HUDEP-2 (cell line): ENCODE measurements at regions not wholly inside any gene's neighbourhood (a gene's known extent, or its start where the extent isn't known, plus 50 kb on each side); places are given as distances from the start of the nearest gene placed in this dataset.

ENCODE experiments used
- DNase-seq, 76 experiments: peaks; one replicate each; lab custom pipeline; 2025; ENCODE audit not compliant: unreplicated experiment in 76 of 76; lab: John Stamatoyannopoulos, UW

DNA sequence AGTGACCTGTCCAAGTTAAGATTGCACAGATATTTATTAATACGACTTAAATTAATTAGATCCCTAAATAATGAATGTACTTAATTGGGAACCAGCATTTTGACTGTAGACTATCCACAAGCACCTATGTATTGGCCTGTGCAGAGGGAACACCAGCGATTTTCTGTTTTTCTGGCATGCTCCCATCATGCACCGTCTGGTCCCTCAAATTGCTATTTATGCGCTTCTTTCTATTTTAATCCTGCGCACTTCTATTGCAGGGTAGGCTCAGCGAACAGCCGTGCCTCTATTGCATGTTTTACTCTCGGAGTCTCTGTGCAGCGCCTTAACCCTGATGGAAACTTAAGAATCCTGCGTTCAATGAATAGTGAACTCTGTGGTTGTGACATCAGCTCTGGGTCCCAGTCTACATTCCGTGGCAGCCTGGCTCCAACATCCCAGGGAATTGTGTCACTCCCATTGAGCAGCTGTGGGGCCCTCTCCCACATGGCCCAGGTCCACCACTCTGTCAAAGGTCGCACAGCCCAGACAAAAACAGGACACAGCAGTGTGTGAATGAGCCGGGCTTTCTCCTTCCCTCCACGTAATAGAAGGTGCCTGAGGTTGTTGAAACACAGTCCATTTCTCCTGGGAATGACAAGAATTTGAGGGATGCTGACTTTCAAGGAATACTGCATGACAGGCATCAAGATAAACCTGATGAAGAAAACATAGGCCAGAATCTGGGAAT lies 239.7 kb upstream of the KLF6 start:
- DNase-seq: no peak

DNA sequence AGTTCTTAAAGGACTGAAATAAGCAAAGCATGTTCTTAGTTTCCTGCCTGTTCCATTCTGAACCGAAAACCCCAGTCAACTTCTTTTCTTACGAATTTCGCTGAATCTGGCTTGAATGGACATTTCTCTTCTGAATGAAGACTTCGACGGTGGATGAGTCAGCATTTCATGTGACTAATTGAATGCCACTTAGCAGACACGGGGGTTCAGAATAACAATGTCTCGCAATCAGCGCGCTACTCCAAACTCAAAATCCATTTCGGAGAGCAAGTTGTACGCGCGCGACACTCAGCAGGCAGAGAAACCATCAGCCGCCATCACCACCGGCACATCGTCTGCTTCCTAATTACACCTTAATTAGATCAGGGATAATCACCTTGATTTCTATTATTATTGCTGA lies 239.0 kb upstream of the KLF6 start:
- no peak for DNase-seq

DNA sequence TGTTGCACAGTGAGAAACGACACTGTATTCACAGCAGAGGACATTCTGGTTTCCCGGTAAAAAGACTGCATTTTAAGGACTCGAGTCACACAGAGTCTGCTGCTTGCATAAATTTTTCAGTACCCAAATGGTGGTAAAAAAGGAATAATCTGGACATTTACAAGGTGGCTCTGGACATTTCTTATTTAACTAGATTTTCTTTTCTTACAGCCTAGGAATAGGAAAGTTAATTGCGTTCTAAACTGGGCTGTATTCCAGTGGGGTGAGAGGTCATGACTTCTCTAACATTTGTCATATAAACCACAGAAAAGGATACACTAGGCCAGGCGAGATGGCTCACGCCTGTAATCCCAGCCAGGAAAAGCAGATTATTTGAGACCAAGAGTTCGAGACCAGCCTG lies 237.5 kb upstream of the KLF6 start:
- DNase-seq: no peak

DNA sequence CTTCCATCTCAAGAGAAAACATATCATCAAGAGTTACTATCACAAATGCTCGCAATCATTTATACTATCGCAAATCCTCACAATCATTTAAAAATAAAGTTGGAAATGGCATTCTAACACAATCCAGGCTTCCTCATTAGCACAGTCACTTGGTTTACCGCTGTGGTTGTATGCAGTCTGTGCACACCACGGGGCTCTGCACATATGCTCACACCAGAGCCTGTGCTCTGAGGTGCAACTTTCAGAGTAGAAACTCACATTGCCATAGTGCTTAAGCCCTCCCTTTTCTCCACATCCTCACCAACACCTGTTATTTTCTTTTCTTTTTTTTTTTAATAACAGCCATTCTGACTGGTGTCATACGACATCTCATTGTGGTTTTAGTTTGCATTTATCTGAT lies 235.6 kb upstream of the KLF6 start:
- no peak for DNase-seq

DNA sequence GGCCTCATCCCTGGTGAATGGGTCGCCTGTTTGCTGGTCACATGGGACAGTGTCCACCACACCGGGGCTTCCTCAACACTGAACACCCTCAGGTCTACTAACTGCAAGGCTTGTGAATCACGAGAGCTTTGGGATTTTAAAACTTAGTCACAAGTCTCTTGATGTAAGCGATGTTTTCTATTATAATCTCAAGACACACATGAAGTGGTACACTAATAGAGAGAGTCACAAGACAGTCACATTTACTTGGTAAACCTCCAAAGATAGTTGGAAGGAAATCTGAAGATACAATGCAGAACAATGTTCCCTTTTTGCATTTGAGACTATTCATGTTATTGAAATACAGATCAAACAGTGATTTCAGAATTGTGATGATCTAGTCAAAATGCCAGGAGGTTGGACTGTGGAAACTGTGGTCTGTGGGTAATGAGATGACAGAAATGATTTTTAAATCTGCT lies 233.1 kb upstream of the KLF6 start:
- DNase-seq: no peak

DNA sequence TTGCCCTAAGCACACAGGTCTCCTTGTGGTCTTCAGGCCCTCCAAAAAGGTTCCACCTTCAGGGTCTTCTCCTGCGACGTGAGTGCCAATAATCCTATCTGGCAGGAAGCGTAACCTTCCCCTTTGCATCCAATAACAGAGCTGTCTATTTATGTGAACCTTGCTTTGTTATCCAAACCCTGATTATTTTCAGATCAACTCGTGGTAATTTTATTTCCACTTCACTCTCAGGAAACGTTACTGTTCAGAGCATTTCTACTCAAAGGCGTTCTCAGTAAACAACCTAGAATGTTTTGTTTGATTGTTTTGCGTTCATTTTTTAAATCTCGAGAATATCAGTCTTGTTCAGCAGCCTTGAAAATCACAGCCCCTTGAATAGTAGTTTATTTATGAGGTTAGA lies 232.3 kb upstream of the KLF6 start:
- DNase-seq: no peak

DNA sequence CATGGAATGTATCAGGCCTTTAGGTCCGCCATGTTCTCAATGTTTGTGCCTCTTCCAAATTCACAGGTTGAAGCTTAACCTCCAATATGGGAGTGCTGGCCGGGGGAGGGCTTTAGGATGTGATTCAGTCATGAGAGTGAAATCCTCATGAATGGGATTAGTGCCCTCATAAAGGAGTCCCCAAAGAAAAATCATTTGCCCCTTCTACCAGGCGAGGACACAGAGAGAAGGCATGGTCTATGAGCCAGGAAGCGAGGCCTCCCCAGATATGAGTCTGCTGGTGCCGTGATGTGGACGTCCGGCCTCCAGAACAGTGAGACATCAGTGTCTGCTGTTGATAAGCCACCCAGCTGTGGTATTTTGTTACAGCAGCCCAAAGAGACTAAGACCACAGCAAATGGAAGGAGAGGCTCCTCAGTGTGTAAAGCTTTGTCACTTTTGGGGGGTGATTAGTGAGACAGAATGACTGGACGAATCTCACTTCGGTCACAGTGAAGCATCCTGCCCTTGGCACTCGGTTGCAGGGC lies 231.3 kb upstream of the KLF6 start:
- peak in 4 of 76 experiments; percentile 7 to 17 (median 12) for DNase-seq

DNA sequence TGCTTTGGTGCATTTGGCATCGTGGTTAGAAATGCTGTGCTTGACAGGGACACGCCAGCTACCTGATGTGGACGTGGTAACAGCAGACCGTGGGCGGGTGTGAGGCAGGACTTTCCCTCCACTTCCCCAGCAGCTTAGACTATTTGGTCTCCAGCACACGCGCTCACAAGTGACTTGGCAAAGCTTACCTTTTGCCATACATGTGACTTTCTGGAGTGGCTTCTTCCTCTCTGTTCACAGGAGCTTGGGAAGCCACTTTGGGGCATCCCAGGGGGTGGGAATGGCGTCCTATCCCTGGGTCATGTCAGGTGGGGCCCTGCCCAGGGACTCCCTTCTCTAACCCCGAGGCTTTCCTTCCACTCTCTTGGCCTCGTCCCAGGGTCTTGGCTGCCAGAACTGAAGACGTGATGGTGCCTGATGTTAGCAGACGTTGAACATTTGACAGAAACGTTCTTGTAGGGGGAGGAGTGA lies 228.7 kb upstream of the KLF6 start:
- peak in 1 of 76 experiments; percentile 3 for DNase-seq

DNA sequence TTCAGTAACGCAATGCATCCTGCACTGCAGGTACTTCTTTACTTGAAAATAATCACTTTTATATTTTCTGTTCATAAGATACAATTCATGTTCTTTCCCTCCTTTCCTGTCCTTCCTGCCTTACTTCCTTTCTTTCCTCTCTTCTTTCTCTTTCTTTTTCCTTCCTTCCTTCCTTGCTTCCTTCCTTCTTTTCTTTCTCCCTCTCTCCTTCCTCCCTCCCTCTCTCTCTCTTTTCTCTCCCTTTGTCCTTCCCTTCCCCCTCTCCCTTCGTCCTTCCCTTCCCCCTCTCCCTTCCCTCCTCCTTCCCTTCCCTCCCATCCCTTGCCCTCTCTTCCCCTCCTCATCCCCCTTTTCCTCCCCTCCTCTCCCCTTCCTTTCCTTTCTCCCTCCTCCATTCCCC lies 227.8 kb upstream of the KLF6 start:
- DNase-seq: no peak

DNA sequence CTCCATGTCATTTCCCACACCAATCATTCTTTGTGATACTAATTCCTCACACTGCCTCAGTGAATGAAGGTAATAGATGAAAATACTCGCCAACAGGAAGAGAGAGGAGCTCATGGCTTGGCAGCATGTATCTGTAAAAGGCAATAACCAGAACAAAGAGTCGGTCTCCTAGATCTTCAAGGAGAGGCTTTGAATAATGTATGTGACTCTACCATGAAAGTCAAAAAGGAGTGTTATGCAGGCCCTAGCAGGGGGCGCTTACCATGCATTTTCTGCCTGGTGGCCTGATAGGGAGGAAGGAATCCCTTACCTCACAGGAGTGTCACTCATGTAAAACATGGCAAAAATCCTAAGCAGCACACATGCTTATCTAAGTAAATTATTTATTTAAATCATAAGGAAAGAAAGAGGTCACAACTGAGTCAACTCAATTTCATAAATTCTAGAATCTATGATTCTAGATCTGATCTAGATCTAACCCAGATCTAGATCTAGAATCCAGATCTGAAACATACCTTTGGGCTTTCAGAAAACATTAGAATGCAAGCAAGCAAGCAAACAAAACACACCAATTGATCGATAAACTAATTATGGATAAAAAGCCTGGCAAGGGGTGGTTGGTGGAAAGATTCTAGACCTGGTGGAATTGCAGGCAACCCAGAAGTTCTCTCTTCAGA lies 226.3 kb upstream of the KLF6 start:
- no peak for DNase-seq

DNA sequence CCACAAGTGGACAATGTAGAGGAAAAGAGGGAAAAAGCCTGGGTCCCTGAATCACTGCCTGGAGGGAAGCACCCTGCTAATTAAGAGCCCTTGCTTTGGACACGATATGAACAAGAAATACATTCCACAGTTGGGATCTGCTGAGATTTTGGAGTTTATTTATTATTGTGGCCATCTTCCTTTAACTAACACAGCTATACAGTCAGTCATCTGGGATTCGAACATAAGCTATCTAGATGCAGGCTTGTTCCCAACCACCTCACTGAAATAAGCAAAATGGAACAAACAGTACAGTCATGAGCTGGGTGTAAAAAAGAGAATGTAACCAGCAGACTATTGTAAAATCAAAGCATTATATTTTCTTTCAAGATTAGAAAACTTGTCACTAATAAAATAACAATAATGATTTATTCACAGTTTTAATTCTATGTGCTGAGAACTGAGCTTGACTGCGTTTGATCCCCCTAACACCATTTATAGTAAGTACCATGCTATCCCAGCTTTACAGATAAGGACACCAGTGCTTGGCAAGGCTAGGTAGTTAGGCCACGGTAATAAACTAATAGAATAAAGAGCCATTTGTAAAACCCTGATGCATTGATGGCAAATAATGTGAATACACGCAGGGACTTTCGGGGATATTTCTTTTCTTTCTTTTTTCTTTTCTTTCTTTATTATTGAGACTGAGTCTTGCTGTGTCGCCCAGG lies 223.8 kb upstream of the KLF6 start:
- no peak for DNase-seq

DNA sequence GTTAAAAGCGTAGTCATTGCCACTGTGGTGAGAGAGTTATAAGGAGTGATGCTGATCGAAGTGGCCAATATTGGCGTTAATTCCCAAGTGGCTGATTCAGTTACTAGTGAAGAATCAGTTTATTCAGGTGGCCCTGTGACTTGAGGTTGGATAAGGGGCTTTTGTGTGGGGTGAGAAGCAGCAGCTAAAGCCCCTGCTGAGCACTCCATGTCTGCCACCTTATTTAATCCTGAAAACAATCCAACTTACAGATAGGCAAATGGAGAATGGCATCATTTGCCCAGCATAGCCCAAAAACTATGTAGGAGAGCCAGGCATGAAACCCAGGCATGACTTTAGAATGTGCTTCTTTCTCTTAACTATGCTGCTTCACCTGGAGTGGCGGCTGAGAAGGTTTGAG lies 222.8 kb upstream of the KLF6 start:
- DNase-seq: no peak

DNA sequence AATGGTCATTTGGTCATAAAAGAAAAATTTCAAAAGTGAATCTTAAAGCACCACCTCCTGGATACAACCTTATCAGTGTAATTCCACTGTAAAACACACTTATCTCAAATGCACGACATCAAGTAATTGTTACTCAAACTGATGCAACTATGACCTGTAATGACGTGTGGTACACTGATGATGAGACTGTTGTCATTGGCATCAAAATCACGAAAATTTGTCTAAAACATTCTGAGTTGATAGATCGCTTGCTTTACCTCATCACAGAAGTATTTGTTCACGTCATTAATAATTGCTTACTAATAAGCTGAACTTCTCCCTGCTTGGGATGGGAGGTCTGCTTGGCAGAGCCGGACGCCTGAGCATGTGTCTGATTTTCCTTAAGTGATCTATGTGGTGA lies 221.8 kb upstream of the KLF6 start:
- no peak for DNase-seq

DNA sequence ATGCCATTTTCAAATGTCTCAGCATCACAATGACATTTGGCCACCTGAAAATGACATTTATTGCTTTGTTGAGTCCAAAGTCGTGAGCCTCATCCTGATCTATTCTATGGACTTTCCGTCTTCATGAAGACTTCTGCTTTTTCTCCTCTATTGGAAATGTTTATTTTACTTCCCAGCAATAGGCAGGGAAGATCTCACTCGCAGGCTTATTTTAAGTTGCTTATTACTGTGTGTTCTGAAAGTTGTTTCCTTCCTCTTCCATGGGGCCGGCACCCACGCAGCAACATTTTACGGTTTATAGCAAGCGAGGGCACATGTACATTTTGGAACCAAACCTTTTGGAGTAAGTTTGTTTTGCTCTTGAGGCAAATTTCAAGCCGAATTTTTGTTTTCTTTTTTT lies 221.0 kb upstream of the KLF6 start:
- DNase-seq: no peak

DNA sequence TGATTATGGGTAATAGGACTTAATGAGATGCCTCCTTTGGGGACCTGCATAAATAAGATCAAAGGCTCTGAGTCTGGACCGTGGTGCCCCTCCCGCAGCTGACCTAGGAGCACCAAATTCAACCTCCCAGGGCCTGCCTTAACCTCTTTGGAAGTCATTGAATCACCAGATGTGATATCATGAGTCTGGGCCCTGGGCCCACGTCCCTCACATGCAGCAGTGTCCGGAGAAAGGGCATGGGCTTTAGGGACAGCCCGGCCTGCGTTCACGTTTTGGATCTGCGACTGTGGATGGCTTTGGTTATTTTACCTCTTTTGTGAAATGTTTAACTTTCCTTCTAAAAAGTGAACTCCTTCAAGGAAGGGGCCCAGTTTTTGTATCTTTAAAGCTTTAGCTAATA lies 220.0 kb upstream of the KLF6 start:
- DNase-seq: no peak

DNA sequence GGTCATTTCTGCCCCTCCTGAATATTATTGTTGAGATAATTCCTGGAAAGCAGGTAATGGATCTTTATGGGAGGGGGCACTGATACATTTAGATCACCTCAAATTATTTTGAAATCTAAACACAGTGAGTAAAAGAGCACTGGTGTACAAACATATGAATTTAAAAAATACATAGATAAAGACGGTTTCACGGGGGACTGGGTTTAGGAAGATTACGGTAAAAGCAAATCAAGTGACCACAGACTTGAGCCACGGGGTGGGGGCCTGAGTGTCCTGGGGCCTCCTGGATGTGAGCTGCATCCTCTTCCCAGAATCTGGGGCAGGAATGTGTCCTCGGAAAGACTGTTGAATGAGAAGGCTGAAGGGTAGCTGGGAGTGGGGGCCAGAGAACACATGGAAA lies 219.1 kb upstream of the KLF6 start:
- no peak for DNase-seq

DNA sequence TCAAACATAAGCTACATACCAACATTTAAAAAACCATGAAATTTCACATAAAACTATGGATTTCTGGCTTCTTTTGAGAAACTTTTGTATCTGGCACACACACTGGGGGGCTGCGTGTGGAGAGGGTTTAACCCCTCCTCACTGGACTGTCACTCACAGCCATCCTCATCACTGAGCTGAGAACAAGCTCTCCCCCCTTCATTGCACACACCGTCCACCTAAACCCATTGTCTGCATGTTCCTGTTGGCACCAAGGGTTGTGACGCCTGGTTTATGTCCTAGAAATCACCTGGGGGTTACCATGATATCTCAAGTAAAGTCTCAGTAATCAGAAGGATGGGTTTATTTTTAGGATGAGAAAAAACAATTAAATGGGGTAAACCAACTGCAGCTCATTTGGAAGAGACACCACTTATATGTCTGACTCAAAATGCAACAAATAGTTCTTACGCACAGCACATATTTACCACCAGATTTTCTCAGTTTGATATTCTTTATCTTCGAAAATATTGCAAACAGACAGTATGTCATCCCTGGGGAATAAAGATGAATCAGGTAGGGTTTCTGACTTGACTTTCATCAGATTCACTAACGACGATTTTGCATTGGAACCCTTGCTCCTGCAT lies 218.5 kb upstream of the KLF6 start:
- no peak for DNase-seq

DNA sequence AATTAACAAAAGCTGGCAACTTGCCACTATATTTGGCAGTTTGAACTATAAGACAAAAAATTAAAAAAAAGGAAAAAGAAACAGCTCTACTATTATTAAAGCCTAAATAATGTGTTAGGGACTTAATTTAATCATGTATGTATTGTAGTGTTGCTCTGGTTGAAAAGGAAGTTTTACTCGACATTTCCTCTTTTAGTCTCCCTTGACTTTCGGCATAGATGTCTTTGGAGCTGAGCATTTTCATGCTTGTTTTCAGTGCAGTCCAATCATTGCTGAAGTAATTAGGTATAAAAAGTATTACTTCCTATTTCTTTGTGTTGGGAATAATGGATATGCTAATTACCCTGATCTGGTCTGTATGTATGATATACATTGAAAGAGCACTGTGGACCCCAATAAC lies 216.8 kb upstream of the KLF6 start:
- DNase-seq: no peak

DNA sequence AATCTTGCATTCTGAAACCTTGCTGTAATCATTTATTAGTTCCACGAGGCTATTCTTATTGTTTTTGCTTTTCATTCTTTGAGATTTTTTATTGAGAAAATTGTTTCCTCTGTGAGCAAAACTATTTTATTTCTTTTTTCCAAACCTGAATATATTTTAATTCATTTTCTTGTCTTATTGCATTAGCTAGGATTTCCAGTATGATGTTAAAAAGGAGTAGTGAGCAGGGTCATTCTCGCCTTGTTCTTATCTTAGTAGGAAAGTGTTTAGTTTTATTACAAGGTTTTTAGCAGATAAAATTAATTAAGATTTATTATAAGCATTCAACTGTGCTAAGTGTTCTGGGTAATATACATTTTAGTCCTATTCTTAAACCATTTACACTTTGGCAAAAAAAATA lies 214.6 kb upstream of the KLF6 start:
- no peak for DNase-seq

DNA sequence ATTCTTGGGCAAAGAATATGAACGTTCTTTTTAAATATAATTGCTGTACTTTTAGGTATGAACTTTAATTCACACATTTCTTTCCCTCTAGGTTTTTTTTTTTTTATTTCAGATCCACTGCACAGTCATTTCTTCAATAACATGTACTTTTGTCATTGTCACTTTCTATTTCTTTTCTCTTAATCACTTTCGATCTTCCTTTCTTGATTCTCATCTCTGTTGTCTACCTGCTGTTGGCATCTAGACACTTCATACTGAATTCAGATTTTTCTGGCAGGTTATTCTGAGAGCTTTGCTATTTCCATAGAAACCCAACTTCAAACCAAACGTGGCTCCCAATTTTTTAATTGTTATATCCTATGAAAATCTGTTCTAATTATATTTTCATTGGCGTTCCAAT lies 211.7 kb upstream of the KLF6 start:
- no peak for DNase-seq
